Endothelial cell of umbilical vein (primary cell): ENCODE measurements at regions not wholly inside any gene's neighbourhood (a gene's known extent, or its start where the extent isn't known, plus 50 kb on each side); places are given as distances from the start of the nearest gene placed in this dataset.

Experiments used
- BruUV-seq: library from RNA; stranded (reverse); fragments of 400-500 nt; replicated peaks from 2 replicates; lab custom pipeline; 2021; lab: Mats Ljungman, UMichigan
- CTCF ChIA-PET: fragments of 300-600, 350-600 bp; sonication (Branson Sonifier 250); formaldehyde crosslinking; loops from one replicate; lab custom pipeline; 2021; ENCODE audit warnings: antibody characterized with exemption, inconsistent platforms; lab: Charles Lee
- POLR2A ChIA-PET: fragments of 300-600, 350-600 bp; sonication (Branson Sonifier 250); formaldehyde crosslinking; loops from one replicate; lab custom pipeline; 2021; ENCODE audit warnings: antibody characterized with exemption, inconsistent platforms; lab: Charles Lee
- DNase-seq: peaks from one replicate; pipeline ENCODE4 v3.0.0-alpha.2; 2011; ENCODE audit warnings: low read depth, low spot score
- FAIRE-seq: peaks from 2 replicates; lab custom pipeline; 2011; peaks lifted over from hg19 to GRCh38; lab: Jason Lieb, UNC
- H2AFZ ChIP-seq: 2 replicates; pipeline ENCODE4 v1.6.0; 2012; ENCODE audit warnings: low read depth, low read length, control low read depth, inconsistent platforms
- H3K27ac ChIP-seq: 2 replicates; pipeline ENCODE4 v1.5.1; 2011; ENCODE audit warnings: low read depth, mild to moderate bottlenecking, control low read depth, low read length, moderate library complexity; ENCODE audit not compliant: insufficient read depth
- H3K27me3 ChIP-seq, 2 experiments: 2 replicates each; pipeline versions ENCODE4 v1.6.0 to v1.6.1; 2011; ENCODE audit warnings: low read length in 2 of 2, mixed read lengths in 1 of 2; ENCODE audit not compliant: control insufficient read depth in 2 of 2, insufficient read depth in 2 of 2
- H3K36me3 ChIP-seq, 2 experiments: 2 replicates in 1 of 2; 3 replicates in 1 of 2; pipeline ENCODE4 v1.5.1; 2011; ENCODE audit warnings: low read length in 2 of 2, mild to moderate bottlenecking in 1 of 2, moderate library complexity in 1 of 2; ENCODE audit not compliant: control insufficient read depth in 2 of 2, insufficient read depth in 2 of 2; ENCODE audit errors: extremely low read depth in 1 of 2
- H3K4me1 ChIP-seq: 3 replicates; pipeline ENCODE4 v1.5.1; 2011; ENCODE audit warnings: mild to moderate bottlenecking, low read length; ENCODE audit not compliant: control insufficient read depth, insufficient read depth; ENCODE audit errors: extremely low read depth
- H3K4me2 ChIP-seq: 2 replicates; pipeline ENCODE4 v1.6.1; 2011; ENCODE audit warnings: low read length, control low read depth, mixed read lengths; ENCODE audit not compliant: insufficient read depth
- H3K4me3 ChIP-seq, 3 experiments: fragments of 200-600 bp in 1 of 3; sonication (generic), shearing (Covaris generic) in 1 of 3; replicated peaks in 1 of 3; 2 replicates each; pipeline ENCODE4 v1.5.1; 2011 to 2016; ENCODE audit warnings: control low read depth in 3 of 3, low read length in 3 of 3, mild to moderate bottlenecking in 2 of 3, inconsistent platforms in 1 of 3, low read depth in 1 of 3, moderate library complexity in 1 of 3; ENCODE audit not compliant: insufficient read depth in 1 of 3
- H3K79me2 ChIP-seq: 2 replicates; pipeline ENCODE4 v1.6.0; 2012; ENCODE audit warnings: low read length, inconsistent platforms; ENCODE audit not compliant: control insufficient read depth, insufficient read depth
- H3K9ac ChIP-seq: replicated peaks from 2 replicates; pipeline ENCODE3; 2011; ENCODE audit warnings: low read length, control low read depth; ENCODE audit not compliant: insufficient read depth; ENCODE audit errors: extremely low read depth
- H3K9me1 ChIP-seq: replicated peaks from 3 replicates; pipeline ENCODE4 v1.6.0; 2011; ENCODE audit warnings: mild to moderate bottlenecking, low read length; ENCODE audit not compliant: control insufficient read depth, insufficient read depth; ENCODE audit errors: extremely low read depth
- H3K9me3 ChIP-seq: replicated peaks from 2 replicates; pipeline ENCODE4 v1.5.1; 2012; ENCODE audit warnings: low read length, inconsistent platforms; ENCODE audit not compliant: control insufficient read depth, insufficient read depth
- H4K20me1 ChIP-seq: replicated peaks from 2 replicates; pipeline ENCODE3; 2011; ENCODE audit warnings: mild to moderate bottlenecking, low read length; ENCODE audit not compliant: control insufficient read depth, insufficient read depth; ENCODE audit errors: extremely low read depth
- CTCF ChIP-seq, 2 donors: IDR thresholded peaks; 1 replicate in 1 of 2; 2 replicates in 1 of 2; pipeline ENCODE4 v1.5.1; 2011; ENCODE audit warnings: low read length in 2 of 2, mild to moderate bottlenecking in 2 of 2, moderate library complexity in 2 of 2, control low read depth in 1 of 2, inconsistent platforms in 1 of 2, low read depth in 1 of 2; ENCODE audit not compliant: insufficient read depth in 1 of 2; ENCODE audit errors: extremely low read depth in 1 of 2
- EZH2 ChIP-seq: IDR thresholded peaks from 2 replicates; pipeline ENCODE4 v1.6.1; 2012; ENCODE audit warnings: borderline replicate concordance, low read depth, mild to moderate bottlenecking, moderate library complexity, low read length, inconsistent platforms; ENCODE audit not compliant: severe bottlenecking
- FOS ChIP-seq: IDR thresholded peaks from 2 replicates; pipeline ENCODE4 v1.6.1; 2011; ENCODE audit warnings: mild to moderate bottlenecking, low read length, moderate library complexity, borderline replicate concordance; ENCODE audit not compliant: insufficient read depth
- GATA2 ChIP-seq: IDR thresholded peaks from 2 replicates; pipeline ENCODE4 v1.7.0; 2011; ENCODE audit warnings: low read depth, mild to moderate bottlenecking, moderate library complexity, mixed read lengths, low read length; ENCODE audit not compliant: insufficient read length, insufficient read depth
- JUN ChIP-seq: IDR thresholded peaks from 2 replicates; pipeline ENCODE4 v1.6.1; 2011; ENCODE audit warnings: borderline replicate concordance, low read depth; ENCODE audit not compliant: insufficient read length, insufficient read depth
- MAX ChIP-seq: IDR thresholded peaks from 2 replicates; pipeline ENCODE4 v1.6.1; 2011; ENCODE audit not compliant: insufficient read depth, insufficient read length
- MYC ChIP-seq: IDR thresholded peaks from one replicate; pipeline ENCODE4 v1.6.1; 2011; ENCODE audit warnings: mild to moderate bottlenecking, low read depth, low read length
- POLR2A ChIP-seq: IDR thresholded peaks from 2 replicates; pipeline ENCODE4 v1.6.1; 2012; ENCODE audit warnings: low read depth, mild to moderate bottlenecking, control low read depth, low read length
- POLR2AphosphoS5 ChIP-seq: IDR thresholded peaks from 2 replicates; pipeline ENCODE4 v1.6.1; 2012; ENCODE audit warnings: low read depth, mild to moderate bottlenecking, control low read depth, low read length, moderate library complexity; ENCODE audit not compliant: insufficient read depth
- dilution Hi-C: fragments of 300-500 bp; cut with MboI; formaldehyde crosslinking; loops from one replicate; pipeline ENCODE4 v1.15.0; 2019; ENCODE audit warnings: low sequenced_read_pairs; ENCODE audit not compliant: extremely low pct_ligation_motif_present
- intact Hi-C: fragments of 100-400 bp; cut with micrococcal nuclease; formaldehyde crosslinking; loops from one replicate; pipeline ENCODE4 v1.10.0; 2022

- Histone ChIP-seq H3K4me1 (no peaks in the 10 kb centered on the region), H4K20me1 (no peaks in the 10 kb centered on the region), H3K27me3 (no peaks in the 10 kb centered on the region), H3K4me3 (no peak overlapping the region), H2AFZ (no peak overlapping the region), H3K4me2 (no peak overlapping the region), H3K9me3 (peaks cover 3% of the 10 kb centered on the region), H3K9ac (no peak overlapping the region), H3K36me3 (no peaks in the 10 kb centered on the region), H3K27ac (no peak overlapping the region), H3K79me2 (no peaks in the 10 kb centered on the region), H3K9me1 (no peaks in the 10 kb centered on the region)
- no TSS peak for BruUV-seq
- ChIA-PET POLR2A (no interaction called here), CTCF (no interaction called here)
- dilution Hi-C loops (no loop called here), intact Hi-C loops (no loop called here)
- no peak for TF ChIP-seq EZH2
- no peak for TF ChIP-seq FOS
- no peak for FAIRE-seq
- no peak for DNase-seq
Measured at GRCh38 chr5:25334350-25334749, 689.6 kb upstream of the CDH10 start.

GRCh38 chr5:25330721-25331120 is 685.9 kb upstream of the CDH10 start:
- Histone ChIP-seq H3K4me2 (no peak overlapping the region), H3K9me1 (no peaks in the 10 kb centered on the region), H3K9ac (no peak overlapping the region), H4K20me1 (no peaks in the 10 kb centered on the region), H3K4me3 (no peak overlapping the region), H3K27me3 (no peaks in the 10 kb centered on the region), H3K36me3 (no peaks in the 10 kb centered on the region), H3K27ac (no peak overlapping the region), H2AFZ (no peak overlapping the region), H3K4me1 (no peaks in the 10 kb centered on the region), H3K79me2 (no peaks in the 10 kb centered on the region), H3K9me3 (peaks cover 3% of the 10 kb centered on the region)
- ChIA-PET CTCF (no interaction called here), POLR2A (no interaction called here)
- no peak for TF ChIP-seq MYC
- TF ChIP-seq MAX, result no peak
- TF ChIP-seq POLR2AphosphoS5, result no peak
- no peak for TF ChIP-seq POLR2A
- no peak for TF ChIP-seq EZH2
- no peak for TF ChIP-seq CTCF (IDR thresholded peaks at IDR 0.05; ENCODE audit: extremely low read depth in 1 of 2, insufficient read depth in 1 of 2, low read depth in 1 of 2, low read length in 2 of 2)
- no peak for TF ChIP-seq FOS
- TF ChIP-seq JUN, result no peak
- TF ChIP-seq GATA2, result no peak
- FAIRE-seq, result no peak
- no peak for DNase-seq
- no TSS peak for BruUV-seq
- intact Hi-C loops, result no loop called here
- dilution Hi-C loops, result no loop called here
